B cell (primary cell): ENCODE measurements at regions not wholly inside any gene's neighbourhood (a gene's known extent, or its start where the extent isn't known, plus 50 kb on each side); places are given as distances from the start of the nearest gene placed in this dataset.

ENCODE experiments used
- ATAC-seq: fragments of 200-7000 bp; cut with Tn5 transposase; one replicate; pipeline ENCODE4 v1.10.0; 2021; ENCODE audit warnings: low read depth, mild to moderate bottlenecking, moderate number of reproducible peaks, moderate library complexity
- CTCF ChIA-PET: fragments of 350-600 bp; sonication (Branson Sonifier 250); formaldehyde crosslinking; loops from one replicate; lab custom pipeline; 2021; ENCODE audit warnings: antibody characterized with exemption, inconsistent platforms; lab: Charles Lee
- POLR2A ChIA-PET: fragments of 350-600 bp; sonication (Branson Sonifier 250); formaldehyde crosslinking; loops from one replicate; lab custom pipeline; 2021; ENCODE audit warnings: antibody characterized with exemption; lab: Charles Lee
- DNase-seq: peaks from one replicate; pipeline ENCODE4 v3.0.0; 2013
- H2AFZ ChIP-seq: 2 replicates; pipeline ENCODE4 v1.6.1; 2012; ENCODE audit warnings: mild to moderate bottlenecking, low read depth, low read length; ENCODE audit not compliant: insufficient read depth, poor library complexity, severe bottlenecking
- H3K27ac ChIP-seq, 2 donors: 1 replicate in 1 of 2; 2 replicates in 1 of 2; pipeline ENCODE4 v1.5.1; 2012 to 2013; ENCODE audit warnings: low read length in 2 of 2, mild to moderate bottlenecking in 2 of 2, moderate library complexity in 1 of 2
- H3K27me3 ChIP-seq, 4 experiments: fragments of 200-600 bp in 1 of 4; sonication (generic) in 1 of 4; replicated peaks in 1 of 4; 1 replicate in 2 of 4; 2 replicates in 2 of 4; pipeline versions ENCODE4 v1.6.1 to v1.7.0; 2013 to 2016; ENCODE audit warnings: low read length in 3 of 4, mild to moderate bottlenecking in 2 of 4, mixed read lengths in 1 of 4, moderate library complexity in 1 of 4; ENCODE audit not compliant: insufficient read depth in 4 of 4, control insufficient read depth in 3 of 4; ENCODE audit errors: control extremely low read depth in 1 of 4
- H3K36me3 ChIP-seq, 2 experiments: replicated peaks in 1 of 2; 1 replicate in 1 of 2; 2 replicates in 1 of 2; pipeline versions ENCODE4 v1.6.1 to v1.7.1; 2013; ENCODE audit warnings: low read length in 1 of 2; ENCODE audit not compliant: insufficient read depth in 2 of 2, control insufficient read depth in 1 of 2; ENCODE audit errors: control extremely low read depth in 1 of 2, extremely low read depth in 1 of 2
- H3K4me1 ChIP-seq, 2 donors: fragments of 200-600 bp in 1 of 2; sonication (generic) in 1 of 2; 1 replicate in 1 of 2; 2 replicates in 1 of 2; pipeline versions ENCODE4 v1.5.1 to v1.6.1; 2013 to 2017; ENCODE audit warnings: low read length in 2 of 2; ENCODE audit not compliant: control insufficient read depth in 2 of 2, insufficient read depth in 2 of 2
- H3K4me2 ChIP-seq: replicated peaks from 2 replicates; pipeline ENCODE3; 2012; ENCODE audit warnings: mild to moderate bottlenecking, low read depth, low read length; ENCODE audit not compliant: poor library complexity, severe bottlenecking
- H3K4me3 ChIP-seq, 5 experiments: fragments of 200-600 bp in 1 of 5; sonication (generic) in 1 of 5; 1 replicate in 3 of 5; 2 replicates in 2 of 5; pipeline versions ENCODE4 v1.5.1 to v1.7.0; 2011 to 2016; ENCODE audit warnings: low read length in 4 of 5, mild to moderate bottlenecking in 4 of 5, low read depth in 2 of 5, control low read depth in 1 of 5, moderate library complexity in 1 of 5; ENCODE audit not compliant: insufficient read depth in 1 of 5; ENCODE audit errors: control extremely low read depth in 1 of 5, extremely low read depth in 1 of 5
- H3K79me2 ChIP-seq: fragments of 200-600 bp; sonication (generic); one replicate; pipeline ENCODE4 v1.6.0; 2016; ENCODE audit warnings: low read length; ENCODE audit not compliant: control insufficient read depth, insufficient read depth
- H3K9ac ChIP-seq: fragments of 200-600 bp; sonication (generic); 2 replicates; pipeline ENCODE4 v1.6.1; 2017; ENCODE audit warnings: mild to moderate bottlenecking, low read length, moderate library complexity
- H3K9me3 ChIP-seq, 3 donors: one replicate each; pipeline versions ENCODE4 v1.6.1 to v1.7.1; 2013; ENCODE audit warnings: low read length in 2 of 3; ENCODE audit not compliant: control insufficient read depth in 2 of 3, insufficient read depth in 1 of 3; ENCODE audit errors: control extremely low read depth in 1 of 3
- H4K20me1 ChIP-seq: 2 replicates; pipeline ENCODE4 v1.6.0; 2012; ENCODE audit warnings: mild to moderate bottlenecking, low read length; ENCODE audit not compliant: insufficient read depth, control insufficient read depth, poor library complexity, severe bottlenecking
- H3K27ac Mint-ChIP-seq: one replicate; pipeline ENCODE4 v1.8.0; 2021; ENCODE audit warnings: mixed read lengths
- H3K27me3 Mint-ChIP-seq: one replicate; pipeline ENCODE4 v1.8.0; 2021; ENCODE audit warnings: mixed read lengths
- H3K4me1 Mint-ChIP-seq: one replicate; pipeline ENCODE4 v1.8.0; 2021; ENCODE audit warnings: mixed read lengths
- H3K4me3 Mint-ChIP-seq: one replicate; pipeline ENCODE4 v1.8.0; 2021; ENCODE audit warnings: mixed read lengths
- H3K9me3 Mint-ChIP-seq: one replicate; pipeline ENCODE4 v1.8.0; 2022; ENCODE audit warnings: mixed read lengths; ENCODE audit not compliant: insufficient read depth
- EZH2 ChIP-seq: IDR thresholded peaks from 2 replicates; pipeline ENCODE4 v1.6.1; 2012; ENCODE audit warnings: borderline replicate concordance, low read depth, mild to moderate bottlenecking, moderate library complexity, low read length; ENCODE audit not compliant: insufficient read depth, poor library complexity, severe bottlenecking
- WGBS: methylation state at CpG from one replicate; pipeline ENCODE4 v1.1.5; 2013; ENCODE audit warnings: missing lambda C conversion rate; ENCODE audit not compliant: insufficient coverage; 5-methylcytosine and 5-hydroxymethylcytosine counted together
- intact Hi-C: fragments of 100-400 bp; cut with micrococcal nuclease; formaldehyde crosslinking; loops from one replicate; pipeline ENCODE4 v1.10.0; 2022
- TF ChIP-seq, protein P1 (sequence below): fragments of 200-600 bp; IDR thresholded peaks from one replicate; pipeline ENCODE4 v1.8.0; 2022; ENCODE audit warnings: antibody characterized with exemption, mild to moderate bottlenecking

GRCh38 chr11:80502511-80502910, 1061.7 kb upstream of the TENM4 start:
- Mint-ChIP-seq H3K4me3 (no peak overlapping the region), H3K27ac (no peak overlapping the region), H3K27me3 (no peaks in the 10 kb centered on the region), H3K4me1 (no peaks in the 10 kb centered on the region), H3K9me3 (peaks cover 6% of the 10 kb centered on the region)
- no peaks in the 10 kb centered on the region for H3K4me1 ChIP-seq
- ATAC-seq (no peak), DNase-seq (no peak)
- TF ChIP-seq, protein P1, sequence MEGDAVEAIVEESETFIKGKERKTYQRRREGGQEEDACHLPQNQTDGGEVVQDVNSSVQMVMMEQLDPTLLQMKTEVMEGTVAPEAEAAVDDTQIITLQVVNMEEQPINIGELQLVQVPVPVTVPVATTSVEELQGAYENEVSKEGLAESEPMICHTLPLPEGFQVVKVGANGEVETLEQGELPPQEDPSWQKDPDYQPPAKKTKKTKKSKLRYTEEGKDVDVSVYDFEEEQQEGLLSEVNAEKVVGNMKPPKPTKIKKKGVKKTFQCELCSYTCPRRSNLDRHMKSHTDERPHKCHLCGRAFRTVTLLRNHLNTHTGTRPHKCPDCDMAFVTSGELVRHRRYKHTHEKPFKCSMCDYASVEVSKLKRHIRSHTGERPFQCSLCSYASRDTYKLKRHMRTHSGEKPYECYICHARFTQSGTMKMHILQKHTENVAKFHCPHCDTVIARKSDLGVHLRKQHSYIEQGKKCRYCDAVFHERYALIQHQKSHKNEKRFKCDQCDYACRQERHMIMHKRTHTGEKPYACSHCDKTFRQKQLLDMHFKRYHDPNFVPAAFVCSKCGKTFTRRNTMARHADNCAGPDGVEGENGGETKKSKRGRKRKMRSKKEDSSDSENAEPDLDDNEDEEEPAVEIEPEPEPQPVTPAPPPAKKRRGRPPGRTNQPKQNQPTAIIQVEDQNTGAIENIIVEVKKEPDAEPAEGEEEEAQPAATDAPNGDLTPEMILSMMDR = no peak
- TF ChIP-seq EZH2 = no peak
- H3K9me3 ChIP-seq = peaks cover 0 to 19% (median 2%) of the 10 kb centered on the region in 3 donors
- no peak overlapping the region for H3K27ac ChIP-seq
- H3K9ac ChIP-seq = no peak overlapping the region
- H3K36me3 ChIP-seq = no peaks in the 10 kb centered on the region
- H4K20me1 ChIP-seq = no peaks in the 10 kb centered on the region
- no peak overlapping the region for H3K4me3 ChIP-seq
- ChIA-PET CTCF (no interaction called here), POLR2A (no interaction called here)
- H3K4me2 ChIP-seq = no peak overlapping the region
- no peaks in the 10 kb centered on the region for H3K79me2 ChIP-seq
- intact Hi-C loops = no loop called here
- H2AFZ ChIP-seq = no peak overlapping the region
- no CpG with 5 or more reads among the region's 3 CpGs for WGBS
- H3K27me3 ChIP-seq = no peaks in the 10 kb centered on the region

DNA sequence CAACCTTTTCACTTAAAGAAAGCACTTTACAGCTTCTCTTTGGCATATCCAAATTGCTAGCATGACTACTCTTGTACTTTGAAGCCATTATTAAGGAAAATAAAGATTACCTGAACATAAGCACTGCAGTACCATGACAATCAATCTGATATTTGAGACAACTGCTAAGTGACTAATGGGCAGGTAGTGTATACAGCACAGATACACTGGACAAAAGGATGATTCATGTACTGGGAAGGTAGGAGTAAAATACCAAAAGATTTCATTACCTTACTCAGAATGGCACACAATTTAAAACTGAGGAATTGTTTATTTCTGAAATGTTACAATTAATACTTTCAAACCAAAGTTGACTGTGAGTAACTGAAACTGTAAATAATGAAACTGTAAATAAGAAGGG, 1054.3 kb upstream of the TENM4 start:
- Histone ChIP-seq H4K20me1 (no peaks in the 10 kb centered on the region), H3K27ac (no peak overlapping the region), H3K9me3 (peaks cover 3 to 13% (median 3%) of the 10 kb centered on the region in 3 donors), H3K4me2 (no peak overlapping the region), H3K9ac (no peak overlapping the region), H3K79me2 (no peaks in the 10 kb centered on the region), H2AFZ (no peak overlapping the region), H3K4me3 (no peak overlapping the region), H3K36me3 (no peaks in the 10 kb centered on the region), H3K4me1 (no peaks in the 10 kb centered on the region), H3K27me3 (no peaks in the 10 kb centered on the region)
- ChIA-PET POLR2A (no interaction called here), CTCF (no interaction called here)
- Mint-ChIP-seq H3K27me3 (no peaks in the 10 kb centered on the region), H3K4me1 (no peaks in the 10 kb centered on the region), H3K9me3 (peaks cover 7% of the 10 kb centered on the region), H3K27ac (no peak overlapping the region), H3K4me3 (no peak overlapping the region)
- ATAC-seq (no peak), DNase-seq (no peak)
- intact Hi-C loops = no loop called here
- TF ChIP-seq EZH2 = no peak
- TF ChIP-seq, protein P1 = no peak
